Nephron (organoid): ENCODE measurements at regions not wholly inside any gene's neighbourhood (a gene's known extent, or its start where the extent isn't known, plus 50 kb on each side); places are given as distances from the start of the nearest gene placed in this dataset.
"Not testable (repeated sequence)": the region's sequence is repeated elsewhere in the genome, so short reads cannot be mapped to it uniquely, and the experiment has no call there.

ENCODE experiments used
- H3K27ac Mint-ChIP-seq, 3 experiments: 2 replicates each; pipeline ENCODE4 v1.8.0; 2020; ENCODE audit warnings: mixed read lengths in 3 of 3, mild to moderate bottlenecking in 2 of 3, moderate library complexity in 1 of 3
- H3K27me3 Mint-ChIP-seq: 2 replicates; pipeline ENCODE4 v1.8.0; 2021; ENCODE audit warnings: low read depth, mild to moderate bottlenecking, moderate library complexity, mixed read lengths
- H3K36me3 Mint-ChIP-seq: 2 replicates; pipeline ENCODE4 v1.8.0; 2020; ENCODE audit warnings: low read depth, mixed read lengths
- H3K4me1 Mint-ChIP-seq: 2 replicates; pipeline ENCODE4 v1.8.0; 2020; ENCODE audit warnings: mixed read lengths
- H3K4me3 Mint-ChIP-seq, 3 experiments: 2 replicates each; pipeline ENCODE4 v1.8.0; 2020; ENCODE audit warnings: mild to moderate bottlenecking in 3 of 3, mixed read lengths in 3 of 3, moderate library complexity in 2 of 3
- H3K9me3 Mint-ChIP-seq: 2 replicates; pipeline ENCODE4 v1.8.0; 2020; ENCODE audit warnings: mixed read lengths
- TF ChIP-seq, protein P1 (sequence below), 3 experiments: fragments of 200-600 bp; sonication (generic); IDR thresholded peaks; one replicate each; pipeline ENCODE4 v1.5.0; 2021; ENCODE audit warnings: antibody characterized with exemption in 3 of 3; ENCODE audit not compliant: unreplicated experiment in 3 of 3

GRCh38 chr18:64765908-64766307 is 617.0 kb upstream of the LINC00305 start:
- TF ChIP-seq, protein P1, sequence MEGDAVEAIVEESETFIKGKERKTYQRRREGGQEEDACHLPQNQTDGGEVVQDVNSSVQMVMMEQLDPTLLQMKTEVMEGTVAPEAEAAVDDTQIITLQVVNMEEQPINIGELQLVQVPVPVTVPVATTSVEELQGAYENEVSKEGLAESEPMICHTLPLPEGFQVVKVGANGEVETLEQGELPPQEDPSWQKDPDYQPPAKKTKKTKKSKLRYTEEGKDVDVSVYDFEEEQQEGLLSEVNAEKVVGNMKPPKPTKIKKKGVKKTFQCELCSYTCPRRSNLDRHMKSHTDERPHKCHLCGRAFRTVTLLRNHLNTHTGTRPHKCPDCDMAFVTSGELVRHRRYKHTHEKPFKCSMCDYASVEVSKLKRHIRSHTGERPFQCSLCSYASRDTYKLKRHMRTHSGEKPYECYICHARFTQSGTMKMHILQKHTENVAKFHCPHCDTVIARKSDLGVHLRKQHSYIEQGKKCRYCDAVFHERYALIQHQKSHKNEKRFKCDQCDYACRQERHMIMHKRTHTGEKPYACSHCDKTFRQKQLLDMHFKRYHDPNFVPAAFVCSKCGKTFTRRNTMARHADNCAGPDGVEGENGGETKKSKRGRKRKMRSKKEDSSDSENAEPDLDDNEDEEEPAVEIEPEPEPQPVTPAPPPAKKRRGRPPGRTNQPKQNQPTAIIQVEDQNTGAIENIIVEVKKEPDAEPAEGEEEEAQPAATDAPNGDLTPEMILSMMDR (IDR thresholded peaks at IDR 0.05; ENCODE audit: unreplicated experiment in 3 of 3): no peak
- no peaks in the 10 kb centered on the region for H3K4me1 Mint-ChIP-seq
- H3K27me3 Mint-ChIP-seq: no peaks in the 10 kb centered on the region
- H3K4me3 Mint-ChIP-seq: no peak overlapping the region
- H3K27ac Mint-ChIP-seq: no peak overlapping the region
- H3K9me3 Mint-ChIP-seq: no peaks in the 10 kb centered on the region
- H3K36me3 Mint-ChIP-seq: no peaks in the 10 kb centered on the region

GRCh38 chr18:64752707-64753106 is 603.8 kb upstream of the LINC00305 start:
- no peaks in the 10 kb centered on the region for H3K27me3 Mint-ChIP-seq
- H3K36me3 Mint-ChIP-seq: no peaks in the 10 kb centered on the region
- H3K4me3 Mint-ChIP-seq: no peak overlapping the region
- no peak overlapping the region for H3K27ac Mint-ChIP-seq
- H3K9me3 Mint-ChIP-seq: no peaks in the 10 kb centered on the region
- TF ChIP-seq, protein P1 (IDR thresholded peaks at IDR 0.05; ENCODE audit: unreplicated experiment in 3 of 3): no peak
- no peaks in the 10 kb centered on the region for H3K4me1 Mint-ChIP-seq

- H3K36me3 Mint-ChIP-seq: no peaks in the 10 kb centered on the region
- TF ChIP-seq, protein P1 (IDR thresholded peaks at IDR 0.05; ENCODE audit: unreplicated experiment in 3 of 3): no peak
- peaks cover 3% of the 10 kb centered on the region for H3K9me3 Mint-ChIP-seq
- H3K27me3 Mint-ChIP-seq: no peaks in the 10 kb centered on the region
- H3K4me1 Mint-ChIP-seq: no peaks in the 10 kb centered on the region
- no peak overlapping the region for H3K4me3 Mint-ChIP-seq
- no peak overlapping the region for H3K27ac Mint-ChIP-seq
Measured at GRCh38 chr18:64749884-64750283, 601.0 kb upstream of the LINC00305 start.

GRCh38 chr18:64747803-64748202 is 598.9 kb upstream of the LINC00305 start:
- H3K27ac Mint-ChIP-seq: no peak overlapping the region
- H3K4me1 Mint-ChIP-seq: no peaks in the 10 kb centered on the region
- TF ChIP-seq, protein P1 (IDR thresholded peaks at IDR 0.05; ENCODE audit: unreplicated experiment in 3 of 3): no peak
- H3K4me3 Mint-ChIP-seq: no peak overlapping the region
- H3K36me3 Mint-ChIP-seq: no peaks in the 10 kb centered on the region
- H3K9me3 Mint-ChIP-seq: peaks cover 6% of the 10 kb centered on the region
- H3K27me3 Mint-ChIP-seq: no peaks in the 10 kb centered on the region

- Mint-ChIP-seq H3K4me3 (no peak overlapping the region), H3K27me3 (no peaks in the 10 kb centered on the region), H3K27ac (no peak overlapping the region), H3K9me3 (peaks cover 6% of the 10 kb centered on the region), H3K36me3 (no peaks in the 10 kb centered on the region), H3K4me1 (no peaks in the 10 kb centered on the region)
- TF ChIP-seq, protein P1 (IDR thresholded peaks at IDR 0.05; ENCODE audit: unreplicated experiment in 3 of 3): no peak
Measured at GRCh38 chr18:64742898-64743297, 594.0 kb upstream of the LINC00305 start.

DNA sequence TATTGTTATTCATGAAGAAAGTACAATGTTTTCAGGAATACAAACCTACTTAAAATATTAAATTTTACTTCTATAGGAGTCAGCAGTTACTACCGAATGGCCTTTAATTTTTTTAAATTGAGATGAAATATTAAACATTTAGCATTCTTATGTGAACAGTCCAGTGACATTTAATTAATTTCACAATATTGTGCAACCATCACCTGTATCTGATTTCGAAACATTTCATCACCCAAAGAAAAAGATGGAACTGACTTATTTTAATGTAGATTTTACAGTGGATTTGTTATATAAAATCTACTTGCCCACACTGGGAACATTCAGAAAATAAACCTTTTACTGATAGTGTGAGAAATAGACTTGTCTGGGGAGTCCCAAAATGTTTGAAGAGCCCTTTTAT is 585.2 kb upstream of the LINC00305 start:
- no peaks in the 10 kb centered on the region for H3K4me1 Mint-ChIP-seq
- H3K27ac Mint-ChIP-seq: no peak overlapping the region
- TF ChIP-seq, protein P1 (IDR thresholded peaks at IDR 0.05; ENCODE audit: unreplicated experiment in 3 of 3): no peak
- H3K27me3 Mint-ChIP-seq: no peaks in the 10 kb centered on the region
- H3K36me3 Mint-ChIP-seq: no peaks in the 10 kb centered on the region
- no peak overlapping the region for H3K4me3 Mint-ChIP-seq
- H3K9me3 Mint-ChIP-seq: no peaks in the 10 kb centered on the region

DNA sequence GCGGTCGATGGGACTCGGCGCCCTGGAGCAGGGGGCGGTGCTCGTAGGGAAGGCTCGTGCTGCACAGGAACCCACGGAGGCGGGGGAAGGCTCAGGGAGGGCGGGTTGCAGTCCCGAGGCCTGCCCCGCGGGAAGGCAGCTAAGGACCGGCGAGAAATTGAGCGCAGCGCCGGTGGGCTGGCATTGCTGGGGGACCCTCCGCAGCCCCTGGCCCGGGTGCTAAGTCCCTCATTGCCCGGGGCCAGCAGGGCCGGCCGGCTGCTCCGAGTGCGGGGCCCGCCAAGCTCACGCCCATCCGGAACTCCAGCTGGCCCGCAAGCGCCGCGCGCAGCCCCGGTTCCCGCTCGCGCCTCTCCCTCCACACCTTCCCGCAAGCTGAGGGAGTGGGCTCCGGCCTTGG is 576.8 kb upstream of the LINC00305 start:
- H3K27ac Mint-ChIP-seq, H3K27me3 Mint-ChIP-seq, H3K36me3 Mint-ChIP-seq, H3K4me1 Mint-ChIP-seq, H3K4me3 Mint-ChIP-seq, H3K9me3 Mint-ChIP-seq: not testable (repeated sequence)
